GM12878 (cell line): ENCODE measurements at regions not wholly inside any gene's neighbourhood (a gene's known extent, or its start where the extent isn't known, plus 50 kb on each side); places are given as distances from the start of the nearest gene placed in this dataset.

Experiments used
- ATAC-seq: fragments of 200-7000 bp; cut with Tn5 transposase; 3 replicates; pipeline ENCODE4 v1.9.1; 2020; ENCODE audit warnings: mild to moderate bottlenecking, moderate library complexity
- BruUV-seq: library from RNA; stranded (reverse); fragments of 400-500 nt; replicated peaks from 2 replicates; lab custom pipeline; 2021; lab: Mats Ljungman, UMichigan
- CTCF ChIA-PET: fragments of 300-600 bp; sonication (Branson Sonifier 250); formaldehyde crosslinking; extraction: SDS; loops from one replicate; lab custom pipeline; 2021; ENCODE audit warnings: inconsistent platforms; lab: Yijun Ruan, JAX
- POLR2A ChIA-PET: fragments of 350-600 bp; formaldehyde crosslinking; extraction: SDS; loops from one replicate; lab custom pipeline; 2021; ENCODE audit warnings: inconsistent platforms; lab: Charles Lee
- RAD21 ChIA-PET: fragments of 300-600 bp; sonication (Branson Sonifier 250); formaldehyde crosslinking; loops from one replicate; lab custom pipeline; 2023; ENCODE audit warnings: antibody characterized with exemption; ENCODE audit not compliant: unreplicated experiment; lab: Charles Lee
- SMC1A ChIA-PET: fragments of 300-600 bp; sonication (Branson Sonifier 250); formaldehyde crosslinking; loops from one replicate; lab custom pipeline; 2023; ENCODE audit not compliant: unreplicated experiment, uncharacterized antibody; lab: Charles Lee
- DNase-seq: peaks from one replicate; pipeline ENCODE4 v3.0.0-alpha.2; 2011; ENCODE audit warnings: low read depth, low spot score
- FAIRE-seq: peaks from 3 replicates; lab custom pipeline; 2011; peaks lifted over from hg19 to GRCh38; lab: Jason Lieb, UNC
- H2AFZ ChIP-seq: 2 replicates; pipeline ENCODE4 v1.6.0; 2011; ENCODE audit warnings: low read depth, low read length, control low read depth; ENCODE audit not compliant: control insufficient read depth
- H3K27ac ChIP-seq: 2 replicates; pipeline ENCODE4 v1.5.1; 2011; ENCODE audit warnings: control low read depth; ENCODE audit not compliant: control insufficient read depth, insufficient read depth
- H3K27me3 ChIP-seq, 2 experiments: replicated peaks in 1 of 2; 2 replicates each; pipeline versions ENCODE4 v1.6.0 to v1.6.1; 2011; ENCODE audit warnings: low read length in 1 of 2; ENCODE audit not compliant: control insufficient read depth in 2 of 2, insufficient read depth in 2 of 2
- H3K36me3 ChIP-seq, 2 experiments: 2 replicates each; pipeline ENCODE4 v1.5.1; 2011; ENCODE audit warnings: low read length in 1 of 2; ENCODE audit not compliant: control insufficient read depth in 2 of 2, insufficient read depth in 2 of 2
- H3K4me1 ChIP-seq: 2 replicates; pipeline ENCODE4 v1.6.1; 2011; ENCODE audit warnings: mild to moderate bottlenecking, low read length, moderate library complexity, mixed read lengths; ENCODE audit not compliant: control insufficient read depth, insufficient read depth
- H3K4me2 ChIP-seq: 2 replicates; pipeline ENCODE4 v1.6.0; 2011; ENCODE audit warnings: control low read depth; ENCODE audit not compliant: control insufficient read depth, insufficient read depth
- H3K4me3 ChIP-seq: fragments of 200-600 bp; sonication (generic); 2 replicates; pipeline ENCODE4 v1.5.1; 2016
- H3K79me2 ChIP-seq: 2 replicates; pipeline ENCODE4 v1.6.0; 2011; ENCODE audit warnings: low read length; ENCODE audit not compliant: control insufficient read depth, insufficient read depth
- H3K9ac ChIP-seq: 2 replicates; pipeline ENCODE4 v1.8.0; 2011; ENCODE audit warnings: low read length, control low read depth, mixed read lengths; ENCODE audit not compliant: control insufficient read depth, insufficient read depth
- H3K9me3 ChIP-seq: replicated peaks from 3 replicates; pipeline ENCODE4 v1.5.1; 2011; ENCODE audit warnings: mild to moderate bottlenecking, low read length; ENCODE audit not compliant: control insufficient read depth, insufficient read depth
- H4K20me1 ChIP-seq: 2 replicates; pipeline ENCODE4 v1.6.0; 2011; ENCODE audit not compliant: control insufficient read depth, insufficient read depth
- ASH2L ChIP-seq: fragments of 300-600, 200-600 bp; sonication (generic); IDR thresholded peaks from 2 replicates; pipeline ENCODE4 v1.6.1; 2017; ENCODE audit warnings: low read depth, mild to moderate bottlenecking, borderline replicate concordance
- CHD1 ChIP-seq: IDR thresholded peaks from 2 replicates; pipeline ENCODE4 v1.6.1; 2012; ENCODE audit warnings: low read depth, low read length, improper control_type of control experiment
- GATAD2B ChIP-seq: fragments of 450-650 bp; conservative IDR thresholded peaks from 2 replicates; pipeline ENCODE4 v1.6.1; 2017; ENCODE audit warnings: low read depth, mild to moderate bottlenecking, moderate library complexity
- HDAC6 ChIP-seq: fragments of 200-600 bp; sonication (generic); IDR thresholded peaks from one replicate; pipeline ENCODE4 v1.8.0; 2017; ENCODE audit warnings: antibody characterized with exemption; ENCODE audit not compliant: unreplicated experiment
- KLF5 ChIP-seq: fragments of 450-650 bp; IDR thresholded peaks from 2 replicates; pipeline ENCODE4 v1.6.1; 2014; ENCODE audit warnings: mild to moderate bottlenecking; ENCODE audit not compliant: partially characterized antibody
- MYC ChIP-seq: IDR thresholded peaks from 2 replicates; pipeline ENCODE4 v1.6.1; 2011; ENCODE audit warnings: mild to moderate bottlenecking, low read length, moderate library complexity, inconsistent platforms; ENCODE audit not compliant: insufficient read depth, insufficient replicate concordance, insufficient read length, severe bottlenecking
- PAX5 ChIP-seq: IDR thresholded peaks from 2 replicates; pipeline ENCODE4 v1.6.1; 2011; ENCODE audit warnings: low read depth, low read length, borderline replicate concordance
- SMC3 ChIP-seq: IDR thresholded peaks from 2 replicates; pipeline ENCODE4 v1.6.1; 2011; ENCODE audit warnings: low read length, improper control_type of control experiment, borderline replicate concordance
- WGBS: methylation state at CpG from one replicate; pipeline ENCODE4 v1.1.6; 2016; ENCODE audit warnings: low lambda C conversion rate; ENCODE audit not compliant: insufficient replicate concordance, insufficient coverage; ENCODE audit errors: missing lambda C conversion rate; 5-methylcytosine and 5-hydroxymethylcytosine counted together
- in situ Hi-C: fragments of 300-500 bp; cut with MboI; formaldehyde crosslinking; loops from 9 replicates; pipeline ENCODE4 v1.14.3; 2018; ENCODE audit warnings: mixed read lengths
- intact Hi-C: fragments of 100-400 bp; cut with micrococcal nuclease; formaldehyde crosslinking; loops from one replicate; pipeline ENCODE4 v1.14.2; 2022; ENCODE audit not compliant: unreplicated experiment
- TF ChIP-seq, protein P1 (sequence below): fragments of 450-650 bp; IDR thresholded peaks from 2 replicates; pipeline ENCODE4 v1.6.1; 2017; ENCODE audit warnings: mild to moderate bottlenecking

DNA sequence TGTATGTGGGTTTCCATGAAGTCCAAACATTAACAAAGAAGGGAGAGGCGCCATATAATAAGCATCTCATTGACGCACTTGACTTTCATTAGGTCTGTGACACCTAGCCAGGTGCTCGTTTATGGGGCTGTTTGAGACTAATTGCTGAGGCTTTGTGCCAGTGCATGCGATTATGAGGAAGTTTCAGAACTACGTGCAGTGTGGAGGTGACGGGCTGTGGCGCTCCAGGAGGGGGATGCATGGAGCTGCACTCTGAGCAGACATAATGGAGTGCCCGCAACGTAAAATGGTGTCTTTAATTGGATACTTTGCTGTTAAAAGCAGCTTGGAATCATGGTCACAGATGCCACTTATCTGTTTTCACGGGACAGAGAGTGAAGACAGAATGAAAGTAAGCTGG, 223.2 kb downstream of the FGF9 start:
- CTCF ChIA-PET = no interaction called here
- SMC1A ChIA-PET = interaction anchor here (1.1 kb wide), 1 partner anchor 17 kb away, joined by 3 read pairs; no protein-coding TSS in a partner anchor

More for the DNA sequence above, 223.2 kb downstream of the FGF9 start:
- H3K4me2 ChIP-seq = no peak overlapping the region
- no peaks in the 10 kb centered on the region for H3K9me3 ChIP-seq
- DNase-seq = no peak
- no peak for FAIRE-seq
- intact Hi-C loops = no loop called here
- no peak overlapping the region for H3K27ac ChIP-seq
- TF ChIP-seq ASH2L = no peak
- TF ChIP-seq PAX5 = no peak
- no peak for TF ChIP-seq CHD1
- TF ChIP-seq, protein P1, sequence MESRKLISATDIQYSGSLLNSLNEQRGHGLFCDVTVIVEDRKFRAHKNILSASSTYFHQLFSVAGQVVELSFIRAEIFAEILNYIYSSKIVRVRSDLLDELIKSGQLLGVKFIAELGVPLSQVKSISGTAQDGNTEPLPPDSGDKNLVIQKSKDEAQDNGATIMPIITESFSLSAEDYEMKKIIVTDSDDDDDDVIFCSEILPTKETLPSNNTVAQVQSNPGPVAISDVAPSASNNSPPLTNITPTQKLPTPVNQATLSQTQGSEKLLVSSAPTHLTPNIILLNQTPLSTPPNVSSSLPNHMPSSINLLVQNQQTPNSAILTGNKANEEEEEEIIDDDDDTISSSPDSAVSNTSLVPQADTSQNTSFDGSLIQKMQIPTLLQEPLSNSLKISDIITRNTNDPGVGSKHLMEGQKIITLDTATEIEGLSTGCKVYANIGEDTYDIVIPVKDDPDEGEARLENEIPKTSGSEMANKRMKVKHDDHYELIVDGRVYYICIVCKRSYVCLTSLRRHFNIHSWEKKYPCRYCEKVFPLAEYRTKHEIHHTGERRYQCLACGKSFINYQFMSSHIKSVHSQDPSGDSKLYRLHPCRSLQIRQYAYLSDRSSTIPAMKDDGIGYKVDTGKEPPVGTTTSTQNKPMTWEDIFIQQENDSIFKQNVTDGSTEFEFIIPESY = no peak
- TF ChIP-seq GATAD2B = no peak
- no peak for TF ChIP-seq HDAC6
- no peak for TF ChIP-seq MYC
- no peak for TF ChIP-seq SMC3
- TF ChIP-seq KLF5 = no peak
- TF ChIP-seq, all 136 proteins: peak for 0
- H2AFZ ChIP-seq = no peak overlapping the region
- no peaks in the 10 kb centered on the region for H4K20me1 ChIP-seq
- 64% methylated on average over 10 of the region's 10 CpGs for WGBS
- POLR2A ChIA-PET = no interaction called here
- H3K4me3 ChIP-seq = no peak overlapping the region
- H3K27me3 ChIP-seq = no peaks in the 10 kb centered on the region; a peak in 1 of 4 replicates
- H3K9ac ChIP-seq = no peak overlapping the region
- RAD21 ChIA-PET = no interaction called here
- no peaks in the 10 kb centered on the region for H3K79me2 ChIP-seq
- no peak for ATAC-seq
- no TSS peak for BruUV-seq
- no peaks in the 10 kb centered on the region for H3K36me3 ChIP-seq
- H3K4me1 ChIP-seq = no peaks in the 10 kb centered on the region
- in situ Hi-C loops = no loop called here
